Bronchial epithelial cell (primary cell): ENCODE measurements at regions not wholly inside any gene's neighbourhood (a gene's known extent, or its start where the extent isn't known, plus 50 kb on each side); places are given as distances from the start of the nearest gene placed in this dataset.

Source experiments
- DNase-seq: peaks from one replicate; pipeline ENCODE4 v3.0.0-alpha.2; 2010; ENCODE audit warnings: low read depth
- FAIRE-seq: peaks from 2 replicates; lab custom pipeline; 2011; peaks lifted over from hg19 to GRCh38; lab: Jason Lieb, UNC
- H3K27me3 ChIP-seq: 2 replicates; pipeline ENCODE4 v1.5.1; 2011; ENCODE audit warnings: low read length; ENCODE audit not compliant: control insufficient read depth, insufficient read depth
- H3K36me3 ChIP-seq: 2 replicates; pipeline ENCODE4 v1.5.1; 2011; ENCODE audit warnings: low read length; ENCODE audit not compliant: control insufficient read depth, insufficient read depth
- H3K4me3 ChIP-seq: 2 replicates; pipeline ENCODE4 v1.5.1; 2011; ENCODE audit warnings: mild to moderate bottlenecking, low read depth, low read length, control low read depth
- TF ChIP-seq, protein P1 (sequence below): IDR thresholded peaks from 2 replicates; pipeline ENCODE4 v1.5.1; 2011; ENCODE audit warnings: mild to moderate bottlenecking, moderate library complexity, low read length, control low read depth, inconsistent platforms; ENCODE audit not compliant: insufficient read depth, severe bottlenecking

DNA sequence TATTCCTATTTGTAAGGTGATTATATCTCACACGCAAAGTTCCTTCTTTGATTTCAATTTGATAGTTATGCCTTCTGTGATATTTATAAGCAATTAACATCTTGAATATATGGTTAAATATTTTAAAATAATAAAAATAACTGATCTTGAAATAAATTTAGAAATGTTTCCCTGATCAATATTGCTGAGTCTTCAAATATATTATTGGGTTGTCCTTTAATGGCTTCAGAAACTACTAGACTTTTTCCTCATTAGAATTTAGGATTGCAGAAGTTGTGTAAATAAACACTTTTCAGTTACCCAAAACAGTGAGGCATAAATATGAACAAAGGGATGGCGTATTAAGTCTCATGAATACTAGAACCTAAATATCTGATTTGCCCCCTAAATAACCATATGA, 252.3 kb upstream of the PRR20A start:
- no peaks in the 10 kb centered on the region for H3K27me3 ChIP-seq
- H3K4me3 ChIP-seq: no peak overlapping the region
- TF ChIP-seq, protein P1, sequence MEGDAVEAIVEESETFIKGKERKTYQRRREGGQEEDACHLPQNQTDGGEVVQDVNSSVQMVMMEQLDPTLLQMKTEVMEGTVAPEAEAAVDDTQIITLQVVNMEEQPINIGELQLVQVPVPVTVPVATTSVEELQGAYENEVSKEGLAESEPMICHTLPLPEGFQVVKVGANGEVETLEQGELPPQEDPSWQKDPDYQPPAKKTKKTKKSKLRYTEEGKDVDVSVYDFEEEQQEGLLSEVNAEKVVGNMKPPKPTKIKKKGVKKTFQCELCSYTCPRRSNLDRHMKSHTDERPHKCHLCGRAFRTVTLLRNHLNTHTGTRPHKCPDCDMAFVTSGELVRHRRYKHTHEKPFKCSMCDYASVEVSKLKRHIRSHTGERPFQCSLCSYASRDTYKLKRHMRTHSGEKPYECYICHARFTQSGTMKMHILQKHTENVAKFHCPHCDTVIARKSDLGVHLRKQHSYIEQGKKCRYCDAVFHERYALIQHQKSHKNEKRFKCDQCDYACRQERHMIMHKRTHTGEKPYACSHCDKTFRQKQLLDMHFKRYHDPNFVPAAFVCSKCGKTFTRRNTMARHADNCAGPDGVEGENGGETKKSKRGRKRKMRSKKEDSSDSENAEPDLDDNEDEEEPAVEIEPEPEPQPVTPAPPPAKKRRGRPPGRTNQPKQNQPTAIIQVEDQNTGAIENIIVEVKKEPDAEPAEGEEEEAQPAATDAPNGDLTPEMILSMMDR: no peak
- DNase-seq (no peak), FAIRE-seq (no peak)
- no peaks in the 10 kb centered on the region for H3K36me3 ChIP-seq

DNA sequence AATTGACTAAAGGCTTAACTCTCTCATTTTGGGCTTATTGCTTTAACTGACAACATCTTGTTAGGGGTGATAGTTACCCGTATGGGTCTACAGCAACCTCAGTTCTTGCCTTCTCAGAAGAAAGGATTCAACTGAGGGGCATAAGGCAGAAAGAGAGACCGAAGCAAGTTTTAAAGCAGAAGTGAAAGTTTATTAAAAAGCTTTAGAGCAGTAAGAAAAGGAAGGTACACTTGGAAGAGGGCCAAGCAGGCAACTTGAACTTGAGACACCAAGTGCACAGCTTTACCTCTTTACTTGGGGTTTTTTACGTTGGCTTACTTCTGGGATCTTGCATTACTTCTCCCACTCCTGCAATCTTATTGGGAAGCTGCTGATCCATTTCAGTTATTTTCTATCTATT, 246.9 kb upstream of the PRR20A start:
- FAIRE-seq (no peak), DNase-seq (no peak)
- H3K4me3 ChIP-seq: no peak overlapping the region
- TF ChIP-seq, protein P1: no peak
- no peaks in the 10 kb centered on the region for H3K36me3 ChIP-seq
- H3K27me3 ChIP-seq: no peaks in the 10 kb centered on the region

DNA sequence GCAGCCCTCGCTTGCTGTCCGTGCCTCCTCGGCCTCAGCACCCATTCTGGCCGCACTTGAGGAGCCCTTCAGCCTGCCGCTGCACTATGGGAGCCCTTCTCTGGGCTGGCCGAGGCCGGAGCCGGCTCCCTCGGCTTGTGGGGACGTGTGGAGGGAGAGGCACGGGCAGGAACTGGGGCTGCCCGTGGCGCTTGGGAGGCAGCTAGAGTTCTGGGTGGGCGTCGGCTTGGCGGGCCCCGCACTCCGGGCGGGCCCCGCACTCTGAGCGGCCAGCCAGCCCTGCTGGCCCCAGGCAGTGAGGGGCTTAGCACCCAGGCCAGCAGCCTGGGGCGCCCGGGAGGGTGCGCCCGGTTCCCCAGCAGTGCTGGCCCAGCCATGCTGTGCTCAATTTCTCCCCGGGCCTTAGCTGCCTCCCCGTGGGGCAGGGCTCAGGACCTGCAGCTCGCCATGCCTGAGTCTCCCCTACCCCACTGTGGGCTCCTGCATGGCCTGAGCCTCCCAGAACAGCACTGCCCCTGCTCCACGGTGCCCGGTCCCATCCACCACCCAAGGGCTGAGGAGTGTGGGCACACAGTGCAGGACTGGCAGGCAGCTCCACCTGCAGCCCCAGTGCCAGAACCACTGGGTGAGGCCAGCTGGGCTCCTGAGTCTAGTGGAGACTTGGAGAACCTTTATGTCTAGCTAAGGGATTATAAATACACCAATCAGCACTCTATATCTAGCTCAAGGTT, 240.0 kb upstream of the PRR20A start:
- H3K4me3 ChIP-seq: no peak overlapping the region
- DNase-seq (no peak), FAIRE-seq (no peak)
- H3K27me3 ChIP-seq: no peaks in the 10 kb centered on the region
- TF ChIP-seq, protein P1: no peak
- H3K36me3 ChIP-seq: no peaks in the 10 kb centered on the region

DNA sequence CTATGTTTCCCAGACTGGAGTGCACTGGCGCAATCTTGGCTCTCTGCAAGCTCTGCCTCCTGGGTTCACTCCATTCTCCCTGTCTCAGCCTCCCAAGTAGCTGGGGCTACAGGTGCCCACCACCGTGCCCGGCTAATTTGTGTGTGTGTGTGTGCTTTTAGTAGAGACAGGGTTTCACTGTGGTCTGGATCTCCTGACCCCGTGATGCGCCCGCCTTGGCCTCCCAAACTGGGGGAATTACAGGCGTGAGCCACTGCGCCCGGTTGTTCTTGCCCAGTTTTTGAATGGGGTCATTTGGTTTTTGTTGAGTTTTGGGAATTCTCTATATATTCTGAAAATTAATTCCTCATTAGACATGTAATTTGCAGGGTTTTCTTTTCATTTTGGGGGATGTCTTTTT, 238.4 kb upstream of the PRR20A start:
- FAIRE-seq (no peak), DNase-seq (no peak)
- Histone ChIP-seq H3K36me3 (no peaks in the 10 kb centered on the region), H3K4me3 (no peak overlapping the region), H3K27me3 (no peaks in the 10 kb centered on the region)
- TF ChIP-seq, protein P1: no peak

DNA sequence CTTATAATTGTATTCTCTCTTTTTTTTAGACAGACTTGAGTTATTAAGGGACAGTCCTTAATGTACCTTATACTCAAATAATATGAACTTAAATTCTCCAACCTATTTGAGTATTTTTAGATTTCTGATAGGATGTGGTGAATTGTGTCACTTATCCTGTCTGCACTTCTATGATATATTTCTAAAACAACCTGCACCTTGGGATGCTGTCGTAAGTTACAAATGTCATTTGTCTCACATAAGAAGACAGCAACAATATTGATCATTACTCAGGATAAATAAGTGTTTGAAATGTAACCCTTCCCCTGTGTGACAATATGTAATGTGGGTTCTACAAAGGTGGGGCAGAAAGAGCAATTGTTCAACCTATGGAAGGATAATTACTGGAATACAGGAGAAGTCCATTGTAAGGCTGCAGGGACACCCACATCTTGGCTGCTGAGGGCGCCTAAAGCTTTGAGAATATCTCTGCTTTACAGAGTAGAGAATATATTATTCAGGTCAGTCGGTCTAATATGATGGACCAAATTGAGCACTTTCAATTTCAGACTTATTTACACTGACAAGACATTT, 236.9 kb upstream of the PRR20A start:
- Histone ChIP-seq H3K36me3 (no peaks in the 10 kb centered on the region), H3K4me3 (no peak overlapping the region), H3K27me3 (no peaks in the 10 kb centered on the region)
- no peak for FAIRE-seq
- no peak for DNase-seq
- TF ChIP-seq, protein P1: no peak
